Gastrocnemius medialis (tissue), 4 donors: ENCODE measurements at regions not wholly inside any gene's neighbourhood (a gene's known extent, or its start where the extent isn't known, plus 50 kb on each side); places are given as distances from the start of the nearest gene placed in this dataset.

Experiments
- CTCF ChIP-seq, 5 experiments: fragments of 450-650 bp in 3 of 5; fragments of 200-600 bp in 2 of 5; sonication (generic) in 2 of 5; IDR thresholded peaks in 4 of 5; conservative IDR thresholded peaks in 1 of 5; 1 replicate in 4 of 5; 2 replicates in 1 of 5; pipeline ENCODE4 v1.5.1; 2016 to 2019; ENCODE audit warnings: antibody characterized with exemption in 5 of 5, mild to moderate bottlenecking in 3 of 5, moderate library complexity in 3 of 5
- POLR2A ChIP-seq, 2 donors: fragments of 450-650 bp; IDR thresholded peaks; one replicate each; pipeline ENCODE4 v1.6.1; 2017; ENCODE audit warnings: antibody characterized with exemption in 2 of 2, mild to moderate bottlenecking in 2 of 2, moderate library complexity in 2 of 2

DNA sequence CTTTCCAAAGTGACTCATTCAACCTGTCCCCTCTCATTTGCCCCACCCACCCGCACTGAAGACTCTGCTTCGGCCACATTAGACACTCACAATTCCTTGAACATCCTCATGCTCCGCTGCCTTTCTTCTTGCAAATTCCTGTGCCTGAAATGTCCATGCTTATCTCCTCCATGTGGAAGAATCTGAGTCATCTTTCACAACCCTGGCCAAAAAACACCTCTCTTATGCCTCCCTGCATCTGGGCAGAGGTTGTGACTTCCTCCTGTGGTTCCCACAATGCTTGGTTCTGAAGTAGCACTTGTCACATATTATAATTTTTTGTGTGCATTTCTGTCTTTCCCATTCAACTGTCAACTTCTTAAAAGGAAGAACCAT, 238.6 kb downstream of the ENC1 start:
- TF ChIP-seq POLR2A (IDR thresholded peaks at IDR 0.05) (no peak), CTCF (IDR thresholded peaks at IDR 0.05 in 4 of 5, conservative IDR thresholded peaks at IDR 0.05 in 1 of 5) (no peak)
